GM12874 (cell line): ENCODE measurements at regions not wholly inside any gene's neighbourhood (a gene's known extent, or its start where the extent isn't known, plus 50 kb on each side); places are given as distances from the start of the nearest gene placed in this dataset.

Experiments
- TF ChIP-seq, protein P1 (sequence below): IDR thresholded peaks from 2 replicates; pipeline ENCODE4 v1.5.1; 2011; ENCODE audit warnings: low read depth, mild to moderate bottlenecking, control low read depth, low read length, moderate library complexity; ENCODE audit not compliant: insufficient read depth

DNA sequence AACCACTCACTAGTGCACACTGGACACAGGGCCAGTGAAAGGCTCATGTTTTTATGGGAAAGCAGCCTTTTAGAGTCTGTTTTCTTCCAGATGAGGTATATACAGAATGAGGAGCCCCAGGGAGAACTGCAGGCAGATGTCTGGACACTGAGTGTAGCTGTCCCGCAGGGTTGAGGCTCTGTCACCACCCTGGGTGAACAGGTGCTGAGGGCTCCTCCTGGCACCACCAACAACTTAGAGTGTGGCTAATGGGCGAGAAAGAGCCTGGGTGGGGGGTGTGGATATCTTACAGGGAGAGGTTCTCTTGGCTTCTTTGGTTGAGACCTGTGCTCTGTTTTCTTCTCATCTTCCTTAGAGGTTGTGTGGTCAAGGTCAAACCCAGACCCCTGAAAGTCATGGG lies 202.1 kb upstream of the GPR12 start:
- TF ChIP-seq, protein P1, sequence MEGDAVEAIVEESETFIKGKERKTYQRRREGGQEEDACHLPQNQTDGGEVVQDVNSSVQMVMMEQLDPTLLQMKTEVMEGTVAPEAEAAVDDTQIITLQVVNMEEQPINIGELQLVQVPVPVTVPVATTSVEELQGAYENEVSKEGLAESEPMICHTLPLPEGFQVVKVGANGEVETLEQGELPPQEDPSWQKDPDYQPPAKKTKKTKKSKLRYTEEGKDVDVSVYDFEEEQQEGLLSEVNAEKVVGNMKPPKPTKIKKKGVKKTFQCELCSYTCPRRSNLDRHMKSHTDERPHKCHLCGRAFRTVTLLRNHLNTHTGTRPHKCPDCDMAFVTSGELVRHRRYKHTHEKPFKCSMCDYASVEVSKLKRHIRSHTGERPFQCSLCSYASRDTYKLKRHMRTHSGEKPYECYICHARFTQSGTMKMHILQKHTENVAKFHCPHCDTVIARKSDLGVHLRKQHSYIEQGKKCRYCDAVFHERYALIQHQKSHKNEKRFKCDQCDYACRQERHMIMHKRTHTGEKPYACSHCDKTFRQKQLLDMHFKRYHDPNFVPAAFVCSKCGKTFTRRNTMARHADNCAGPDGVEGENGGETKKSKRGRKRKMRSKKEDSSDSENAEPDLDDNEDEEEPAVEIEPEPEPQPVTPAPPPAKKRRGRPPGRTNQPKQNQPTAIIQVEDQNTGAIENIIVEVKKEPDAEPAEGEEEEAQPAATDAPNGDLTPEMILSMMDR: no peak

DNA sequence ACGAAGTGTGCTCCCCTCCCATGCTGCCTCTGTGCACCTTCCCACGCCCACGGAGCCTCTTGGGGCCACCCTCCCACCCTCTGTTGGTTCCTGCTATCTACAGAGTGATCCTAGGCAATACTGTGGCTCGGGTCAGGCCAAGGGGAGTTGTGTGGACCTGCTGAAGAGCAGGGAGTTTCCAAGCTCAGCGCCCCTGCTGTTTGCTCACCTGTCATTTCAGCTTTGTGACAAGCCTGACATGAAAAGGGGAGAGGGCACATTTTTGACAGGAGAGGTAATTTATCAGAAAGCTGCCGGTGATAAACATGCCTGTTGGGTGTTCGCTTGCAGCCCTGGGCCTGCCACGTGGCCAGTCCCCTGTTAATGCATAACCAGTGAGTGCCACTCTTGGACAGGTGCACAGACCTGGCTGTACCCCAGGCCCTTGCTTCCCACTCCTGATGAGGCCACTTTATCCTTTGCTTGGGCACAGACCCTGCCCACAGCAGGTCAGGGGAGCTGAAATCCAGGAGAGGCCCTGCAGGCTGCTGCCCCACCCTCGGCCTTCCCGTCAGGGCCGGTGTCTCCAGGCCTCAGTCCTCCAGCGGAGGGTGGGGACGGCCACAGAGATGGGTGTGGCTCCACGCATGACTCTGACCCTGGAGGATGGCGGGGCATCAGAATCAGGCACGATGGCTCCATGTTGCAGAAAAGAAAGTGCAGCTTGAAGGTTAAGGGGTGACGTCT lies 201.5 kb upstream of the GPR12 start:
- TF ChIP-seq, protein P1: no peak

DNA sequence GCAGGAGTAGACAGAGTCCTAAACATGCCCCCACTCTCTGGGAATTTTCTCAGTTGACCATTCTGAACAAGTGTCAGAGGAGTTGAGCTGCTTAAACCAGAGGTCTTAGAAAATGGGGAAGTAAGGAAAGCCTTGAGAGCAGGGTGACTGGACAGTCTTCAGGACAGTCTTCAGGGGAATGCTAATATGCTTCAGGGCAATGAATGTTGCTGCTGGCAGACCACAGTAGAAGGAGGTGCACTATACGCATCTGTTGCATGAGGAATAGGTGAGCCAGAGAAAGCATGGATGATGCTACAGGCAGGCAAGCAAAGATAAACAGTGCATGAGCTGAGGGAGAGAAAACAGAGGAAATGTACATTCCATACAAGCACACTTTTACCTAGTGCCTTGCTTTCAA lies 196.6 kb upstream of the GPR12 start:
- TF ChIP-seq, protein P1: no peak

DNA sequence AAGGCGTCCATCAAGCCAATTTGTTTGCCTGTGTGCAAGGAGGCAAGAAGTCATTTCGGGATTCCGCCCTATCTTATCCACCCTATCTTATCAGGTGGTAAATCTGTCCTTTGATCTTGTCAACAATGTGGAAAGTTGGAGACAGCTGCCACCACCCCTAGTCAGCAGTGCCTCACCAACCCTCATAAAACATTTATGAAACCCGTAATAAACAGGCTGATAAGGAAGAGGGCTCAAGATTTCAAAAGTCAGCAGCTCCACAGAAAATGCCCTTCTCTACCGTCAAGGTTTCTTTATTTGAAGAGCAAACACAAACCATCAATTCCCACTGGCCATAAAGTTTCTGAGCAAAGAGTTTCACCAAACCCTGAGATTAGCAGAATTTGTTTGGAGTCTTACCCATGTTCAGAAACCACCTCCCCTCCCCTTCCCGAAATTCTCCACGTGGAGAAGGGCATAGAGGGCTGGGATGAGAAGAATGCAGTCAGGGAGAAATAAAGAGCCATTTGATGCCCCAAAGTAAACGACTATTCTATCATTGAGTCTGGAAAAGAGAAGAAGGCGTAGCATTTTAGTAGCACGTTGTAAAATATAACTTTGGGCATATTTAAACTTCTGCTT lies 196.0 kb upstream of the GPR12 start:
- TF ChIP-seq, protein P1: no peak

DNA sequence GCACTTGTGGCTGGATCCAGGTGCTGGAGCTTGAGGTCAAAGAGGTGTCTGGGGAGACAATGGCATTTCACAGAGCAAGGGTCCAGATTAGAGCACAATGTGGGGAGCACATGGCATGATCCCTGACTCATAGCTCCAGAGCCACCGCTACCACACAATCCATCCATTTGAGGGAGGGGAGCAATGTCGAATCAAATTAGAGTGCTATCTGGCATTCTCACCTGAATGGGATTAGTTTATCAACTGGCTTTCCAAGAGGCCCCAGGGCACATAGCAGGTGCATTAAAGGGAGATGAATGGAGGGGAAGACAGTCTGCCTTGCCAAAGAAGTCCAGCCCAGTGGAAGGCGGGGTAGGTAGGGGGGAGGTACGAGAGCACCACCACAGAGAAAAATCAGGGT lies 194.4 kb upstream of the GPR12 start:
- TF ChIP-seq, protein P1: no peak

DNA sequence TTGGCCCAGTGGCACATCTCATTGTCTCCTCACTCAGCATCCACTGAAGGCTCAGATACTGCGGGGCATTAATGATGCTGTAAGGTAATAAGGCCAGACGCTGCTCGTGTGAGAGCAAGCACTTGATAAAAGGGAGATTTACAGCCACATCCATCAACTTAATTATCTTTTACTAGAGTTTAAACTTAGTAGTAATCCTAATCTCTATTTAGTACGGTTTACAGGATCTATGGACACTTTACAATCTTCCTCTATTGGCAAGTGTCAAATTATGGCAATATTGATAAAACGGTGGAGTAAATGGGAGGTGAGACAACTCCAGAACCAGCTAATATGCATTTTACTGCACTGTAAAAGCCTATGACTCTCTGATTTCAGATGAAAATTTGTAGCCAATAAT lies 192.7 kb upstream of the GPR12 start:
- TF ChIP-seq, protein P1: no peak

DNA sequence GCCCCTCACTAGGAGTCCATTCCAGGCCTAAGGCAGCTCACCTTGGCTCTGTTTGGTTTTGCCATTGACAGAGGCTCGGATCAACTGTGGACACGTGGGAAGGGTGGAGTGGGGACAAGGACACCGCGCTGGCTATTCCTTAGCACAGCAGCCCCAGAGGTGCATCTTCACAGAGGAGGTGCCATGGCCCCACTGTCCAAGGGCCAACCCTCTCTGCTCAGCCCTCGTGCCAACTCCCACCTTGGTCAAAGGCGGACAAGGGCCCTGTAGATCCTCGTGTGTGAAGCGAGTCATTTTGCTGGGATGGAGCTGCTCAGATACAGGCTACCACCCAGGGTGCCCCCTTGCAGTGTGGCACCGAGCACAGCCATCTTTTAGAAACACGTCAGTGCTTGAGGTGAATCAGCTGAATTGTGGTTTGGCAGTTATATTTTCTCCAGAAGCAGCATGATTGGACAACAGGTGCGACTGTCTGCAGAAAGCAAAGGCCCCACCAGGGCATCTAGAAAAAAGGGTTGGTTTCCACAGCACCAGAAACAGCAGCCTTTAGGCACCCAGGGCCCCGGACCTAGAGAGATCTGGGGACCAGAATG lies 192.1 kb upstream of the GPR12 start:
- TF ChIP-seq, protein P1: no peak
